RWPE2 (cell line): ENCODE measurements at regions not wholly inside any gene's neighbourhood (a gene's known extent, or its start where the extent isn't known, plus 50 kb on each side); places are given as distances from the start of the nearest gene placed in this dataset.

ENCODE experiments used
- ATAC-seq: fragments of 200-7000 bp; cut with Tn5 transposase; 3 replicates; pipeline ENCODE4 v1.9.1; 2021; ENCODE audit warnings: low read depth
- DNase-seq: peaks from one replicate; pipeline ENCODE4 v3.0.0-alpha.2; 2020; ENCODE audit warnings: low spot score
- H3K27ac ChIP-seq: fragments of 450-650 bp; 2 replicates; pipeline ENCODE4 v1.5.1; 2017; ENCODE audit warnings: mild to moderate bottlenecking; ENCODE audit not compliant: poor library complexity, severe bottlenecking
- H3K27me3 ChIP-seq: fragments of 250-450 bp; sonication (Bioruptor Pico); 2 replicates; pipeline ENCODE4 v1.5.1; 2021; ENCODE audit warnings: mild to moderate bottlenecking, moderate library complexity; ENCODE audit not compliant: insufficient read depth, poor library complexity, severe bottlenecking
- H3K36me3 ChIP-seq: fragments of 250-450 bp; sonication (Bioruptor Pico); 2 replicates; pipeline ENCODE4 v1.5.1; 2020; ENCODE audit warnings: low read depth, mild to moderate bottlenecking, moderate library complexity
- H3K4me1 ChIP-seq: fragments of 250-450 bp; sonication (Bioruptor Pico); 2 replicates; pipeline ENCODE4 v1.5.1; 2021; ENCODE audit warnings: mild to moderate bottlenecking, moderate library complexity; ENCODE audit not compliant: insufficient read depth, poor library complexity, severe bottlenecking
- H3K4me3 ChIP-seq: fragments of 250-450 bp; sonication (Bioruptor Pico); 2 replicates; pipeline ENCODE4 v1.5.1; 2021; ENCODE audit warnings: mild to moderate bottlenecking, moderate library complexity; ENCODE audit not compliant: severe bottlenecking
- H3K9me3 ChIP-seq: fragments of 250-450 bp; sonication (Bioruptor Pico); 2 replicates; pipeline ENCODE4 v1.5.1; 2021; ENCODE audit warnings: mild to moderate bottlenecking, moderate library complexity; ENCODE audit not compliant: severe bottlenecking
- CTCF ChIP-seq: fragments of 450-650 bp; IDR thresholded peaks from one replicate; pipeline ENCODE4 v1.5.1; 2017; ENCODE audit warnings: mild to moderate bottlenecking, moderate library complexity; ENCODE audit not compliant: poor library complexity, severe bottlenecking

- Histone ChIP-seq H3K9me3 (no peaks in the 10 kb centered on the region), H3K4me1 (peaks cover 12% of the 10 kb centered on the region), H3K27ac (no peak overlapping the region), H3K27me3 (no peaks in the 10 kb centered on the region), H3K36me3 (no peaks in the 10 kb centered on the region), H3K4me3 (no peak overlapping the region)
- DNase-seq (no peak), ATAC-seq (0 out of 3 replicates have a peak, but pooled peaks have one; percentile 32)
- peak; percentile 43 for TF ChIP-seq CTCF
Measured at GRCh38 chr3:102529452-102529851, 94.6 kb downstream of the ZPLD1 start.

- no peaks in the 10 kb centered on the region for H3K27me3 ChIP-seq
- no peaks in the 10 kb centered on the region for H3K36me3 ChIP-seq
- TF ChIP-seq CTCF = no peak
- DNase-seq (no peak), ATAC-seq (peak; percentile 81)
- H3K9me3 ChIP-seq = no peaks in the 10 kb centered on the region
- H3K4me1 ChIP-seq = peaks cover 12% of the 10 kb centered on the region
- no peak overlapping the region for H3K4me3 ChIP-seq
- peak overlapping the region; percentile 36 for H3K27ac ChIP-seq
Measured at GRCh38 chr3:102530415-102531181, 95.8 kb downstream of the ZPLD1 start.

- TF ChIP-seq CTCF = no peak
- no peak for DNase-seq
- Histone ChIP-seq H3K4me1 (peaks cover 12% of the 10 kb centered on the region), H3K27ac (peak overlapping the region; percentile 36), H3K4me3 (no peak overlapping the region), H3K27me3 (no peaks in the 10 kb centered on the region), H3K36me3 (no peaks in the 10 kb centered on the region), H3K9me3 (no peaks in the 10 kb centered on the region)
- ATAC-seq = peak; percentile 47; the same call in 1 of the 3 replicates
Measured at GRCh38 chr3:102531686-102532085, 96.9 kb downstream of the ZPLD1 start.

GRCh38 chr3:102532901-102533300, 98.1 kb downstream of the ZPLD1 start:
- Histone ChIP-seq H3K9me3 (no peaks in the 10 kb centered on the region), H3K27me3 (no peaks in the 10 kb centered on the region), H3K4me1 (peaks cover 12% of the 10 kb centered on the region), H3K36me3 (no peaks in the 10 kb centered on the region), H3K27ac (no peak overlapping the region), H3K4me3 (no peak overlapping the region)
- TF ChIP-seq CTCF = no peak
- DNase-seq = no peak
- no peak for ATAC-seq

GRCh38 chr3:102533784-102534183, 99.0 kb downstream of the ZPLD1 start:
- no peak for TF ChIP-seq CTCF
- H3K36me3 ChIP-seq = no peaks in the 10 kb centered on the region
- ATAC-seq (no peak), DNase-seq (no peak)
- peaks cover 12% of the 10 kb centered on the region for H3K4me1 ChIP-seq
- no peak overlapping the region for H3K4me3 ChIP-seq
- no peaks in the 10 kb centered on the region for H3K9me3 ChIP-seq
- no peak overlapping the region for H3K27ac ChIP-seq
- H3K27me3 ChIP-seq = no peaks in the 10 kb centered on the region
